ENCODE measurements at regions not wholly inside any gene's neighbourhood (a gene's known extent, or its start where the extent isn't known, plus 50 kb on each side); places are given as distances from the start of the nearest gene placed in this dataset.

- intact Hi-C loops (cut with DNase I), result no loop called here
- Histone ChIP-seq H3K27me3 (ENCODE audit: insufficient read depth in 3 of 3, low read length in 2 of 3) (peaks cover 0 to 4% (median 0%) of the 10 kb centered on the region in 3 donors), H3K9me3 (peaks cover 4% of the 10 kb centered on the region), H3K27ac (no peak overlapping the region), H3K36me3 (ENCODE audit: insufficient read depth in 1 of 2, low read depth in 1 of 2) (no peaks in the 10 kb centered on the region), H3K4me3 (no peak overlapping the region), H3K4me1 (no peaks in the 10 kb centered on the region)
- no peak for TF ChIP-seq CTCF (IDR thresholded peaks at IDR 0.05)
- no peak for DNase-seq
- 42 to 50% (median 44%) methylated on average over 13 of the region's 13 CpGs for WGBS, 3 donors
- no peak for ATAC-seq
Measured at GRCh38 chr12:131420867-131421447, 289.9 kb upstream of the SFSWAP start.

GRCh38 chr12:131421509-131422186 is 289.2 kb upstream of the SFSWAP start:
- DNase-seq, result no peak
- ATAC-seq, result no peak
- TF ChIP-seq CTCF (IDR thresholded peaks at IDR 0.05), result no peak
- no peaks in the 10 kb centered on the region for H3K4me1 ChIP-seq
- intact Hi-C loops (cut with DNase I), result no loop called here
- H3K4me3 ChIP-seq, result no peak overlapping the region
- peaks cover 4% of the 10 kb centered on the region for H3K9me3 ChIP-seq
- peaks cover 0 to 4% (median 0%) of the 10 kb centered on the region in 3 donors for H3K27me3 ChIP-seq (ENCODE audit: insufficient read depth in 3 of 3, low read length in 2 of 3)
- H3K36me3 ChIP-seq (ENCODE audit: insufficient read depth in 1 of 2, low read depth in 1 of 2), result no peaks in the 10 kb centered on the region
- H3K27ac ChIP-seq, result no peak overlapping the region
- 72 to 76% (median 75%) methylated on average over 10 of the region's 10 CpGs for WGBS, 3 donors

GRCh38 chr12:131422187-131422520 is 288.7 kb upstream of the SFSWAP start:
- H3K4me3 ChIP-seq, result no peak overlapping the region
- H3K27me3 ChIP-seq (ENCODE audit: insufficient read depth in 3 of 3, low read length in 2 of 3), result peaks cover 0 to 4% (median 0%) of the 10 kb centered on the region in 3 donors
- no peaks in the 10 kb centered on the region for H3K4me1 ChIP-seq
- ATAC-seq, result no peak
- no peak for DNase-seq
- intact Hi-C loops (cut with DNase I), result no loop called here
- H3K9me3 ChIP-seq, result peaks cover 4% of the 10 kb centered on the region
- no peak for TF ChIP-seq CTCF (IDR thresholded peaks at IDR 0.05)
- 70 to 76% (median 74%) methylated on average over 5 of the region's 5 CpGs for WGBS, 3 donors
- H3K36me3 ChIP-seq (ENCODE audit: insufficient read depth in 1 of 2, low read depth in 1 of 2), result no peaks in the 10 kb centered on the region
- H3K27ac ChIP-seq, result no peak overlapping the region

GRCh38 chr12:131422744-131423143 is 288.1 kb upstream of the SFSWAP start:
- TF ChIP-seq CTCF (IDR thresholded peaks at IDR 0.05), result no peak
- DNase-seq, result no peak
- Histone ChIP-seq H3K36me3 (ENCODE audit: insufficient read depth in 1 of 2, low read depth in 1 of 2) (no peaks in the 10 kb centered on the region), H3K4me1 (no peaks in the 10 kb centered on the region), H3K27me3 (ENCODE audit: insufficient read depth in 3 of 3, low read length in 2 of 3) (peaks cover 0 to 4% (median 1%) of the 10 kb centered on the region in 3 donors), H3K27ac (no peak overlapping the region), H3K9me3 (peaks cover 4% of the 10 kb centered on the region), H3K4me3 (no peak overlapping the region)
- intact Hi-C loops (cut with DNase I), result no loop called here
- ATAC-seq, result no peak
- WGBS, 3 donors, result 69 to 75% (median 74%) methylated on average over 9 of the region's 9 CpGs

GRCh38 chr12:131424270-131424669 is 286.6 kb upstream of the SFSWAP start:
- DNase-seq (no peak), ATAC-seq (no peak)
- peaks cover 4% of the 10 kb centered on the region for H3K9me3 ChIP-seq
- TF ChIP-seq CTCF (IDR thresholded peaks at IDR 0.05), result no peak
- peaks cover 0 to 4% (median 1%) of the 10 kb centered on the region in 3 donors for H3K27me3 ChIP-seq (ENCODE audit: insufficient read depth in 3 of 3, low read length in 2 of 3)
- H3K4me1 ChIP-seq, result no peaks in the 10 kb centered on the region
- intact Hi-C loops (cut with DNase I), result no loop called here
- H3K27ac ChIP-seq, result no peak overlapping the region
- no peak overlapping the region for H3K4me3 ChIP-seq
- no peaks in the 10 kb centered on the region for H3K36me3 ChIP-seq (ENCODE audit: insufficient read depth in 1 of 2, low read depth in 1 of 2)

Measured in psoas muscle (tissue), 7 donors.